PC-3 (cell line): ENCODE measurements at regions not wholly inside any gene's neighbourhood (a gene's known extent, or its start where the extent isn't known, plus 50 kb on each side); places are given as distances from the start of the nearest gene placed in this dataset.
"Not testable (repeated sequence)": the region's sequence is repeated elsewhere in the genome, so short reads cannot be mapped to it uniquely, and the experiment has no call there.

Experiments used
- ATAC-seq: fragments of 200-7000 bp; cut with Tn5 transposase; 2 replicates; pipeline ENCODE4 v1.9.1; 2020; ENCODE audit warnings: mild to moderate bottlenecking, moderate library complexity
- BruUV-seq: library from RNA; stranded (reverse); fragments of 400-500 nt; replicated peaks from 2 replicates; lab custom pipeline; 2021; lab: Mats Ljungman, UMichigan
- CTCF ChIA-PET: fragments of 300-600 bp; sonication (Branson Sonifier 250); formaldehyde crosslinking; loops from one replicate; lab custom pipeline; 2022; ENCODE audit warnings: antibody characterized with exemption; lab: Charles Lee
- POLR2A ChIA-PET: fragments of 300-600 bp; sonication (Branson Sonifier 250); formaldehyde crosslinking; loops from one replicate; lab custom pipeline; 2022; ENCODE audit warnings: antibody characterized with exemption; ENCODE audit not compliant: unreplicated experiment; lab: Charles Lee
- DNase-seq: peaks from one replicate; pipeline ENCODE4 v3.0.0-alpha.2; 2015
- H2AFZ ChIP-seq: fragments of 300-600 bp; sonication (generic); 2 replicates; pipeline ENCODE4 v1.6.0; 2016; ENCODE audit warnings: antibody characterized with exemption, low read length
- H3F3A ChIP-seq: fragments of 300-600 bp; sonication (generic); one replicate; pipeline ENCODE4 v1.6.0; 2017; ENCODE audit warnings: antibody characterized with exemption, low read length, control low read depth, mild to moderate bottlenecking; ENCODE audit not compliant: unreplicated experiment
- H3K27ac ChIP-seq: fragments of 300-600 bp; sonication (generic); 2 replicates; pipeline ENCODE4 v1.5.1; 2016; ENCODE audit warnings: mild to moderate bottlenecking, low read length
- H3K27me3 ChIP-seq: fragments of 300-600 bp; sonication (generic); 2 replicates; pipeline ENCODE4 v1.6.1; 2016; ENCODE audit warnings: low read length, mixed read lengths
- H3K36me3 ChIP-seq: fragments of 300-600 bp; sonication (generic); 2 replicates; pipeline ENCODE4 v1.6.1; 2016; ENCODE audit warnings: low read depth, mixed run types, low read length, mixed read lengths
- H3K4me1 ChIP-seq: fragments of 300-600 bp; sonication (generic); 2 replicates; pipeline ENCODE4 v1.5.1; 2016; ENCODE audit warnings: low read length; ENCODE audit not compliant: insufficient read depth
- H3K4me2 ChIP-seq: fragments of 300-600 bp; sonication (generic); 2 replicates; pipeline ENCODE4 v1.6.0; 2016; ENCODE audit warnings: low read length
- H3K4me3 ChIP-seq: fragments of 300-600 bp; sonication (generic); 2 replicates; pipeline ENCODE4 v1.5.1; 2016; ENCODE audit warnings: mild to moderate bottlenecking, low read length, mixed read lengths
- H3K79me2 ChIP-seq: fragments of 300-600 bp; sonication (generic); 2 replicates; pipeline ENCODE4 v1.6.1; 2017; ENCODE audit warnings: low read length, mixed read lengths
- H3K9ac ChIP-seq: fragments of 300-600 bp; sonication (generic); 2 replicates; pipeline ENCODE4 v1.6.0; 2016; ENCODE audit warnings: mild to moderate bottlenecking, low read length
- H3K9me2 ChIP-seq: fragments of 300-600 bp; sonication (generic); replicated peaks from 2 replicates; pipeline ENCODE4 v1.6.1; 2016; ENCODE audit warnings: mixed run types, low read length, mixed read lengths
- H3K9me3 ChIP-seq: fragments of 300-600 bp; sonication (generic); 2 replicates; pipeline ENCODE4 v1.6.1; 2016; ENCODE audit warnings: low read length, mixed read lengths
- H4K20me1 ChIP-seq: fragments of 300-600 bp; sonication (generic); 2 replicates; pipeline ENCODE4 v1.6.1; 2016; ENCODE audit warnings: low read length, mixed read lengths
- CTCF ChIP-seq: fragments of 300-600 bp; sonication (generic); conservative IDR thresholded peaks from 2 replicates; pipeline ENCODE4 v1.5.1; 2017; ENCODE audit warnings: antibody characterized with exemption, low read depth, mild to moderate bottlenecking, low read length
- EZH2 ChIP-seq: fragments of 300-600 bp; sonication (generic); IDR thresholded peaks from one replicate; pipeline ENCODE4 v1.6.1; 2017; ENCODE audit warnings: antibody characterized with exemption, mild to moderate bottlenecking, low read length; ENCODE audit not compliant: unreplicated experiment
- EZH2phosphoT487 ChIP-seq: fragments of 300-600 bp; sonication (generic); IDR thresholded peaks from 2 replicates; pipeline ENCODE4 v1.6.1; 2018; ENCODE audit warnings: mild to moderate bottlenecking, antibody characterized with exemption, low read length, borderline replicate concordance
- intact Hi-C: fragments of 100-400 bp; cut with micrococcal nuclease; formaldehyde crosslinking; loops from 2 replicates; pipeline ENCODE4 v1.9.0; 2023

- no peak overlapping the region for H3K27ac ChIP-seq
- H3K9me3 ChIP-seq: no peaks in the 10 kb centered on the region
- H3K27me3 ChIP-seq: no peaks in the 10 kb centered on the region
- ChIA-PET POLR2A (no interaction called here), CTCF (no interaction called here)
- H3K4me2 ChIP-seq: no peak overlapping the region
- H4K20me1 ChIP-seq: no peaks in the 10 kb centered on the region
- TF ChIP-seq CTCF: no peak
- no peak for TF ChIP-seq EZH2phosphoT487
- no peak for TF ChIP-seq EZH2
- H3K9me2 ChIP-seq: no peaks in the 10 kb centered on the region
- intact Hi-C loops: no loop called here
- H3K4me1 ChIP-seq: no peaks in the 10 kb centered on the region
- BruUV-seq: no TSS peak
- no peaks in the 10 kb centered on the region for H3K36me3 ChIP-seq
- H3K4me3 ChIP-seq: no peak overlapping the region
- no peak overlapping the region for H2AFZ ChIP-seq
- no peaks in the 10 kb centered on the region for H3F3A ChIP-seq
- no peak for DNase-seq
- no peaks in the 10 kb centered on the region for H3K79me2 ChIP-seq
- no peak for ATAC-seq
- no peak overlapping the region for H3K9ac ChIP-seq
Observed at GRCh38 chr2:190150413-190150812, 87.9 kb upstream of the MSTN start.

GRCh38 chr2:190149908-190150307 is 87.4 kb upstream of the MSTN start:
- H3K9ac ChIP-seq: no peak overlapping the region
- no peak overlapping the region for H3K27ac ChIP-seq
- H3K9me3 ChIP-seq: no peaks in the 10 kb centered on the region
- H4K20me1 ChIP-seq: no peaks in the 10 kb centered on the region
- H3K27me3 ChIP-seq: no peaks in the 10 kb centered on the region
- no peaks in the 10 kb centered on the region for H3K9me2 ChIP-seq
- TF ChIP-seq CTCF (no peak), EZH2phosphoT487 (no peak), EZH2 (no peak)
- POLR2A ChIA-PET: no interaction called here
- intact Hi-C loops: no loop called here
- no peaks in the 10 kb centered on the region for H3F3A ChIP-seq
- no TSS peak for BruUV-seq
- no peaks in the 10 kb centered on the region for H3K79me2 ChIP-seq
- DNase-seq (no peak), ATAC-seq (no peak)
- CTCF ChIA-PET: no interaction called here
- no peaks in the 10 kb centered on the region for H3K36me3 ChIP-seq
- H2AFZ ChIP-seq: no peak overlapping the region
- no peaks in the 10 kb centered on the region for H3K4me1 ChIP-seq
- no peak overlapping the region for H3K4me2 ChIP-seq
- H3K4me3 ChIP-seq: no peak overlapping the region

GRCh38 chr2:190149200-190149599 is 86.7 kb upstream of the MSTN start:
- no TSS peak for BruUV-seq
- POLR2A ChIA-PET: no interaction called here

GRCh38 chr2:190146109-190146508 is 83.6 kb upstream of the MSTN start:
- H3K4me3 ChIP-seq, BruUV-seq, H4K20me1 ChIP-seq, DNase-seq, H2AFZ ChIP-seq, H3K79me2 ChIP-seq, H3K9me3 ChIP-seq, H3K27me3 ChIP-seq, intact Hi-C loops, H3K36me3 ChIP-seq, H3K27ac ChIP-seq, H3K4me1 ChIP-seq, POLR2A ChIA-PET, H3K9ac ChIP-seq, CTCF ChIA-PET, H3K9me2 ChIP-seq, H3K4me2 ChIP-seq, ATAC-seq, H3F3A ChIP-seq: not testable (repeated sequence)

More at GRCh38 chr2:190149200-190149599, 86.7 kb upstream of the MSTN start:
- DNase-seq: no peak
- no peak for ATAC-seq
- CTCF ChIA-PET: no interaction called here
- Histone ChIP-seq H3K9ac (no peak overlapping the region), H3K27me3 (no peaks in the 10 kb centered on the region), H2AFZ (no peak overlapping the region), H3K4me3 (no peak overlapping the region), H3K9me3 (no peaks in the 10 kb centered on the region), H3F3A (no peaks in the 10 kb centered on the region), H4K20me1 (no peaks in the 10 kb centered on the region), H3K4me2 (no peak overlapping the region), H3K27ac (no peak overlapping the region), H3K9me2 (no peaks in the 10 kb centered on the region), H3K79me2 (no peaks in the 10 kb centered on the region), H3K36me3 (no peaks in the 10 kb centered on the region), H3K4me1 (no peaks in the 10 kb centered on the region)
- intact Hi-C loops: no loop called here
- TF ChIP-seq CTCF: no peak
- no peak for TF ChIP-seq EZH2
- no peak for TF ChIP-seq EZH2phosphoT487

- H3K79me2 ChIP-seq, H3K4me2 ChIP-seq, DNase-seq, H2AFZ ChIP-seq, H3K9me3 ChIP-seq, H3K9me2 ChIP-seq, H4K20me1 ChIP-seq, CTCF ChIA-PET, intact Hi-C loops, H3K36me3 ChIP-seq, BruUV-seq, ATAC-seq, H3K4me1 ChIP-seq, H3F3A ChIP-seq, H3K27me3 ChIP-seq, H3K9ac ChIP-seq, H3K4me3 ChIP-seq, POLR2A ChIA-PET, H3K27ac ChIP-seq: not testable (repeated sequence)
Observed at GRCh38 chr2:190140474-190140873, 77.9 kb upstream of the MSTN start.
